Activated CD8-positive, alpha-beta memory T cell treated with anti-CD3 and anti-CD28 coated beads for 36 hours (primary cell): ENCODE measurements at regions not wholly inside any gene's neighbourhood (a gene's known extent, or its start where the extent isn't known, plus 50 kb on each side); places are given as distances from the start of the nearest gene placed in this dataset.

ENCODE experiments used
- CTCF ChIA-PET: fragments of 350-600 bp; sonication (Branson Sonifier 250); formaldehyde crosslinking; loops from one replicate; lab custom pipeline; 2021; ENCODE audit warnings: antibody characterized with exemption; lab: Charles Lee
- POLR2A ChIA-PET: fragments of 350-600 bp; sonication (Branson Sonifier 250); formaldehyde crosslinking; loops from one replicate; lab custom pipeline; 2021; ENCODE audit warnings: antibody characterized with exemption; lab: Charles Lee

DNA sequence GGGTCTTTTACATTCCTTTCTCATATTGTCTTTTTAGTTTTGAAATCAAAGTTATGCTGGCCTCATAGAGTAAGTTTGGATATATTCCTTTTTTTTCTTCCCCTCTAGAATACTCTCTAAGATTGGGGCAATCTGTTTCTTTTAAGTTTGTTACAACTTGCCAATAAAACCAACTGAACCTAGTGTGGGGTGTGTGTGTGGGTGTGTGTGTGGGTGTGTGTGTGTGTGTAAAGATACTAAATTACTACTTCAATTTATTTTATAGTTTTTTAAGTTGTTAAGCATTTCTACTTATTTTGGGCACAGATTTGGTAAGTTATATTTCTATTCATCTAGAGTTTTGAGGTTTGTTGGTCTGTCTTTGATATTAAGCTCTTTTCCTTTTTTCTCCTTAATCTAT lies 198.2 kb upstream of the TMC3 start:
- POLR2A ChIA-PET: no interaction called here
- CTCF ChIA-PET: no interaction called here

DNA sequence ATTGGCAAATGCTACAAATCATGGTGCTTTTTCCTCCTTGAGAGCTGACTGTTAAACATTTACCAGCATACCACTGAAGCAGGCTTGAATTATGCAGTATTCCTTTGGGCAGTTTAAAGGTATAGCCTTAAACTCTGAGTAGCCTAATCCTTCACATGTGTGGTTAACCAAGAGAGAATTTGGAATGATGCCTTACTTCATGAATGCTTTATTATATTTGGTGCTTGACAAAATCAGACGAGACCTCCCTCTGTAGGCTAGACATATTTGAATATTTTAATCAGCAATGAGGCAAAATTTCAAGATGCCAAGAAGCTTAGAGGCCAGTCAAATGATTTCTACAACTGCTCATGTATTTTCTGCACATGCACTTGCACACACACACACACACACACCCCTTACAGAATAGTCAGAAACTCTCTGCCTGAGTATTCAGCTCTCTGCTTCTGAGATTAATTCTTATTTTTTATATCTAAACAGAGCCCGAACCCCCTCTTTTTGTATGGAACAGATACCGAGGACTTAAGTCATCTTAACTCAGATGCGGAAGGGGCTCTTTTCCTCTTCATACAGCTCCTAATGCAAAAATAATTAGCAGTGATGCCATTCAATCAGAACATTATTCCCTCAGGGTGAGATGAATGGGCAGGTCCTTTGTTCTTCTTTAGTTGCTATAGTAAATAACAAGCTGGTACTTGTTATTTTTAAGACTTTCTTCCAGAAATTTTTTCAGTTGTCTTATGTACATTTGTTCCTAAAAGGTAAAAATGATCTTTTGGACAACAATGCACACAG lies 195.5 kb upstream of the TMC3 start:
- POLR2A ChIA-PET: no interaction called here
- CTCF ChIA-PET: interaction anchor here (0.6 to 1.0 kb wide), 2 partner anchors 10 to 521 kb away, joined by 4 to 5 read pairs; no protein-coding TSS in a partner anchor

DNA sequence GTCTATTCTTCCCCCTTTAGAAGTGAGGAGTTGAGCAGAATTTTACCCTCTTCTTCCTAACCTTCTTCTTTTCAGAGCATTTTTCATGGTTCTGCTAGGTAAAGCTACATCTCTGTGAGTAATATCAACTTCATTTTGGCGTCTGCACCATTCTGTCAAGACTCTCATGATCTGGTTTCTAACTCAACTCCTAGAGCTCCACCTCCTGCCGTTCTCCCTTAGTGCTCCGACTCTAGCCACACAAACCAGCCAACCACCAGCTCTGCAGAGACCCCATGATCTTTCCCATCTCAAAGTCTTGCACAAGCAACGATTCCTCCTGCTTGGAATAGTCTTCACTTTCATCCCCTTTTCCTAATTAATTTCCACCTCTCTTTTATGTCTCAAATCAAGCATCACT lies 193.9 kb upstream of the TMC3 start:
- POLR2A ChIA-PET: no interaction called here
- CTCF ChIA-PET: no interaction called here

DNA sequence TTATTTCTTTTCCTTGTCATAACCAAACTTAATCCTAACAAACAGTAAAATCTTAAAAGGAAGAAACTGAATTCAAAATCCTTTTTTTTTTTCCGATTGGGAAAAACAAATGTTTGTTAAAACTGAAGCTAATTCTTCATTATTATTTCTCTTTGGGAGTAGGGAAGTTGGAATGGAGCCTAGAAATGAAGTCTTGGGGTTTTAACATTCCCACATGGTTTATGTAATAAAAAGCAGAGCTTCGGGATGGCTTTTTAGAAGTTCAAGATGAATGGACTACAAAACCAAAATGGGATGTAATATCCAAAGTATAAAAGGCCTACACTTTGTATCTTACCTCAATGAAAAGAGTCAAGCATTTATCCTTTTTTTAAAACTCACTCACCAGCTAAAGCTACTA lies 189.0 kb upstream of the TMC3 start:
- CTCF ChIA-PET: no interaction called here
- POLR2A ChIA-PET: no interaction called here

DNA sequence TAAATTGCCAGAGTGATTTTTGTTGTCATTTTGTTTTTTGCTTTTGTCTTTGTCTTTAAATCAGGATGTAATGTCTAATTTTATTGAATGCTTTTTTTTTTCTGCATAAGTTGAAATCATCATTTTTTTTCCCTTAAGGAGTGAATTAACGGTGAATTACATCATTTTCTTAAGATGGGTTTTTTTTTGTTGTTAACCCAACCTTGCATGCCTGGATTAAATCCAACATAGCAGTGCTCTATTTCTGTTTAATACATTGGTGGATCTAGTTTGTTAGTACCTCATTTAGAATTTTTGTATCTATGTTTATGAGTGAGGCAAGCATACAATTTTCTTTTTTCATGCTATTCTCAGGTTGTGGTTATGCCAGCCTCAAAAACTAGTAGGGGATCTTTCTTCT lies 186.4 kb upstream of the TMC3 start:
- CTCF ChIA-PET: no interaction called here
- POLR2A ChIA-PET: no interaction called here

DNA sequence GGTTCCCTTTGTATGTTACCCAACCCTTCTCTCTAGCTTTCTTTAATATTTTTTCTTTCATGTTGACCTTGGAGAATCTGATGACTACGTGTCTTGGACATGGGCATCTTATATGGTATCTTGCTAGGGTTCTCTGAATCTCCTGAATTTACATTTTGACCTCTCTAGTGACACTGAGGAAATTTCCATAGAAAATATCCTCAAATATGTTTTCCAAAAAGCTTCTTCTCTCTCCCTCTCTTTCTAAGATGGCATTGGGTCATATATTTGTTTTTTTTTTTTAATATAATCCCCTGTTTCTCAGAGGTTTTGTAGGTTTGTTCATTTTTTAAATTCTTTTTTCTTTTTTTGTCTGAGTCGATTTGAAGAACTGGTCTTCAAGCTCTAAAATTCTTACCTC lies 184.0 kb upstream of the TMC3 start:
- ChIA-PET CTCF (no interaction called here), POLR2A (no interaction called here)

DNA sequence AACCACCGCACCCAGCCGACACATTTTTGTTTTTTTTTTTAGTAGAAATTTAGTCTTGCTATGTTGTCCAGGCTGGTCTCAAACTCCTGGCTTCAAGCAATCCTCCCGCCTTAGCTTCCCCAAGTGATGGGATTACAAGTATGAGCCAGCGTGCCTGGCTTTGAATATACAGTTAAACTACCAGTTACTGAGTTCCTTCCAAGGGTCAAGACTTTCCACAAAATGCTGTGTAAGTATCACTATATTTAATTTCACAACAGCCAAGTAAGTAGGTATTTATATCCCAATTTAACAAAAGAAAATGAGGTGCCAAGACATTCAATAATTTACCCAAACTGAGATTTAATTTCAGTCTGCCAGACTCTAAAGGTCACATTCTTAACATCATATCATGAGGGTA lies 181.3 kb upstream of the TMC3 start:
- POLR2A ChIA-PET: no interaction called here

DNA sequence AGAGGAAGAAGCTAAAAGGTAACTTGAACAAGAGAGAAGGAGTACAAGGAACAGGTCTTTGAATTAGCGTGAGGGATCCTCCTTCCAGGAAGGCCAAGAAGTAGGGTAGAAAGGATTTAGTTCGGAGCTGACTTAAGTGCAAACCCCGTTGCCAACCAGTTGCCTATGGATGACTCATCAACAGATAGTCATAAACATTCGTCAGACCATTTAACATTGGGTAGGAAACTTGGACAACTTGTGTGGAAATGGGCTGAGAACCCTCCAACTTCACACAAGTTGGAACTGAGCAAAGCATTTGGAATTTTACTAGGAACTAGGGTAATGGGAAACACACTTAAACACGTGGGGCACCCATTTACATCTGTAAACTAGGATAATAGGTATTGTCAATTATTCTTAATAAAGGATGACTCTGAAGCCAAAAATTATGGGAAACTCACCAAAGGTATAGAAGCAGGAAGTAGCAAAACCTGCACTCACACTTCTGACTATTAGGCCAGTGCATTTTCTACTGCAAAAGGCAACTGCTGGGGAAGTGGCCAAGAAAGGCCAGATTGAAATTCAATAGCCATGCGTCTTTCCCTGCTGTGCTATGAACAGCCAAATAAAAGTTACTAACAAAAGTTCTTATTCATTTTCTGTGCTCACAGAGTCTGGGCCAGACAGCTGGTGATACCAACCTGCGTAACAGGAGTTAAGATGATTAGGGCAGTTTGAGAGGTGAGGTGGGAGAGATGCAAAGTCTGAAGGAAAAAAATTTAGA lies 174.5 kb upstream of the TMC3 start:
- CTCF ChIA-PET: no interaction called here
- POLR2A ChIA-PET: no interaction called here

More for the DNA sequence above, 181.3 kb upstream of the TMC3 start:
- CTCF ChIA-PET: no interaction called here

DNA sequence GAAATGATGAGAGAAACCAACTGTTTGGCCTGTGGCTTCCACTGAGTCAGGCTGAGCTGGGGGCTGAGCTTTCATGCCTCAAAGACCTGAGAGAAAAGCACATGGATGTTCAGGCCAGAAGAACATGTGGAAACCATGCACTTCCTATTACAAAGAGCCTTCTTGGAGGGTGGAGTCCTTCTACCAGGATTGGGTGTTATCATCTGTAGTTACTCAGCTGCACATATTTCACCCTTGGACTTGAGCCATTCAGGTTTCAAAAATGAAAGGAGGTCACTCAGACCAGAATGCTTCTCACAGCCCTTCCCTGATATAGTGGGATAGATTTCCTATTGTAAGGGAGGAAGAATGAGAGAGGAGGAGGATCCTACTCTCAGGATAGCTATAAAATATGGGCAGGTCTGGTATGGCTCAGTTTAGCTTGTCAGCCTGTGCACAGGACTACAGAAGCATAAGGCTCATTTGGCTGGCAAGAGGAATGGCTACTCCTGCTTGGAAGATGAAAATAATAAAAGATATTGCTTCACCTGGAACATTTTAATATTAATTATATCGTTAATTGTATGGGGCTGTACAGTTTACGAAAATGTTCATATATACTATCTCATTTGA lies 173.6 kb upstream of the TMC3 start:
- ChIA-PET CTCF (no interaction called here), POLR2A (no interaction called here)

DNA sequence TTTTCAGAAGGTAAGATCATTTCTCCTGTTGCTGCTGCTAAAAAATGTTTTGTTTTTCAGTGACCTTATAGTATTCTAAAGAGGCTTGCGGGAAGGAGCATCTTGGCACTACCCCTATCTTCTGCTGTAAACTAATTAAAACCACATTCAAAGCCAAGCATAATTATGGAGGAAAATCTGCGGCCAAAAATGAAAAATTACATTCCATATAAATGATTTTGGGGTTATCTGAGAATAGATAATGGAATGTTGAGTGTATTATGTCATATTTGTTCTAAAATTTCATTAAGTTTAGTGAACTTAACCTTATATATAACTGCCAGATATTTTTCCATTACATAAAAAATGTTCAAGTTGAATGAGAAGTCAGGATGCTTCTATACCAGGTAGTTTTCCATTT lies 170.4 kb upstream of the TMC3 start:
- POLR2A ChIA-PET: no interaction called here
- CTCF ChIA-PET: no interaction called here

DNA sequence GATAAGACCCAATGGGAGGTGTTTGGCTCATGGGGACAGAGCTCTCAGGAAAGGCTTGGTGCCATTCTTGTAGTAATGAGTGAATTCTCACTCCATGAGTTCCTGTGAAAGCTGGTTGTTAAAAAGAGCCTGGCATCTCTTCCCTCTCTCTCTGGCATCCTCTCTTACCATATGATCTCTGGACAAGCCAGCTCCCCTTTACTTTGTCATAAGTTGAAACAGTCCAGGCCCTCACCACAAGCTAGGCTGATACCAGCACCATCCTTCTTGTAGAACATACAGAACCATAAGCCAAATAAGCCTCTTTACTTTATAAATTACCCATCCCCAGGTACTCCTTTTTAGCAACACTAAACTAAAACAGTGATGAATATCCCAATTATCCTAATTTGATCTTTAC lies 166.9 kb upstream of the TMC3 start:
- CTCF ChIA-PET: no interaction called here
- POLR2A ChIA-PET: no interaction called here

DNA sequence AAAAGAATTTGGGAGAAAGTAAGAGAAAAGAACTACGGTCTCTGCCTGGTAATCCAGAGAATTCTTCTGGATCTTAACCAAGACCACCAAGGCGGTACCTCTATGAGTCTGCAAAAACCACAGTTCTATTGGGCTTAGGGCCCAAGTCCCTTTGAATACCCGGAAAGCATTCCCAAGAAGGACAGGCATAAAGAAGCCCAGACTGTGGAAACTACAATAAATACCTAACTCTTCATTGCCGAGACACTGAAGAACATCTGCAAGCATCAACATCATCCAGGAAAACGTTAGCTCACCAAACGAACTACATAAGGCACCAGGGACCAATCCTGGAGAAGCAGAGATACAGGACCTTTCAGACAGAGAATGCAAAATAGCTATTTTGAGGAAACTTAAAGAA lies 162.3 kb upstream of the TMC3 start:
- CTCF ChIA-PET: no interaction called here
- POLR2A ChIA-PET: no interaction called here

DNA sequence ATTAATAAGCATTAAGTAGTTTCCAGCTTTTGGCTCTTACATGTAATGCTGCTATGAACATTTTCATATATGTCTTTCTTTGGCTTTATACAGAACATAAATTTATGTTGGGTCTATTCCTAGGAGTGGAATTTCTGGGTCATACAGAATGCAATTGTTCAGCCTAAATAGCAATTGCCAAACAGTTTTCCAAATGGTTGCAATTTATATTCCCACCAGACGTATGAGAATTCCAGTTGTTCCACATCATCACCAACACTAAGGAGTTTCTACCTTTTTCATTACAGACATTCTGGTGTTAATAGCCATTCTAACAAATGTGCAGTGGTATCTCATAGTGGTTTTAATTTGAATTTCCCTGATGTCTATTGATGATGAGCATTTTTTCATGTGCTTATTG lies 160.1 kb upstream of the TMC3 start:
- CTCF ChIA-PET: no interaction called here
- POLR2A ChIA-PET: no interaction called here

DNA sequence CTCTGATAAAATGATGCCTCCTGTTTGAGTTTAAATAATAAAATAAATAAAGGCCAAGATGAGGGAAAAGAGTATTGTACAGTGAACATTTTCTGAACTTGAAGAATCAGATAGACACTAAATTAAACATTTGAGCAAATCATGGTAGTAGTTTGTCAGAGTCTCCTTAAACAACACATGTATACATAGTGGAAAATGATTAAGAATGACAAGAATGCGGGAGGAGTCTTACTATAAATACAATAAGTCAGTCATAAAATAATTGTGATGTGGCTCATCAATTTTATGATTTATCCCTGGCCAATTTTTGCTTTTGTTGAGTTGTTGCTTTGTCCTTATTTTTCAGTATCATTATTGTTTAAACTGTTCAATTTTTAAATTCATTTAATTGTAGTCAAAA lies 158.0 kb upstream of the TMC3 start:
- ChIA-PET CTCF (no interaction called here), POLR2A (no interaction called here)

DNA sequence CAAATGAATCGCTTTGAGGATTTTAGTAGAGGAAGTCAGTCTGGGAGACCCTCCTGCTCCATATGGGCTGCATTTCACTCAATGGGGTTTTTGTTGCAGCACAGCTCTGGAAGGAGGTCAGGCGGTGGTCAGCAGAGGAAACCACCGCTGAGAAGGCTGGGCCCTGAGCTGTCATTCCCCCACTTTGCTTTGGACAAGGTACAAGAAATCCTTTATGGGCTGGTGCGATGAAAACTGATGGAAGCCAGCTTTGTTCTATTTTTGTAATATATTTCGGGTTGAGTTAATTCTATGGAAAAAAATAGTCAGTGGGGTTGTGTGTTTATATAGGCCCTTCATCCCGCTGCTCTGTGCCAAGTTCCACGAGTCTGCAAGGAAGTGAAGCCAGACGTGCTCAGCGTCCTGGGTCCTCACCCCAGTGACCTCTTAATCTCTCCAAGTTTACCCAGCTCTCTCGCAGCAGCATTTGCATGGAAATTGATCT lies 157.1 kb upstream of the TMC3 start:
- ChIA-PET CTCF (no interaction called here), POLR2A (no interaction called here)

DNA sequence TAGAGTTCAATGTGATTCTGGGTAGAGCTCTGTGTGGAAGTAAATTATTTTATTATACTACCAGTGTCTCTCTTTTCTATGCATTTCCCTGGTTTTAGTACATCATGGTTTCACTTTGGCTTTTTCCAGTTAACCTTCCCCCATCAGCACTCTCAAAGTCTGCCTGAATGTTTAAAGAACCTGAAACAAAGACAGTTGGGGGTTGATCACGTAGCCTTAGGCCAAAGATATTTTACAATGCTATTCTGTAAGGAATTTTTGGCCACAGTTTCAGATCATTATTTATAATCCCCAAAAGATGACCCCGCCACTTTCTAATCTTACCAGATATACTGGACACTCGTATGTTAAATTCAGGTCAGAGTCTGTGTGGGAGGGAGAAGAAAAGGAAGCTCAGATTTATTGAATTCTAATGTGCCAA lies 156.3 kb upstream of the TMC3 start:
- CTCF ChIA-PET: no interaction called here
- POLR2A ChIA-PET: no interaction called here

DNA sequence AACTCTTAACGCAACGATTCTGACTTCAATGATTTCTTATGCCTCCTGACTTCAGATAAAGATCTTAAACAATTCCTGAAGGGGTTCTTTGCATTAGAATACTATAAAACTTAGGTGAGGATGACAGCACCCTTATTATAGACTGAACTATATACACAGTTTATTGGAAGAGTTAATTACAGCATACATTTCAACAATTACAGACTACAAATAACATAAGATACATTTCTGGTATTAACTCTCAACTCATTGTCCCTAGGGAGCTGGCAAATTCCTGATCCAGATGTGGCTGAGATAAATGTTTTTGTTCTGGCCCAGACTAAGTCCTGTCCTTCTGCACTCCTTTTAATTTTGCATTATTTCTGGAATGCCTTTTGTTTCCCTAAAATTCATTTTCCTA lies 155.5 kb upstream of the TMC3 start:
- CTCF ChIA-PET: no interaction called here
- POLR2A ChIA-PET: no interaction called here

DNA sequence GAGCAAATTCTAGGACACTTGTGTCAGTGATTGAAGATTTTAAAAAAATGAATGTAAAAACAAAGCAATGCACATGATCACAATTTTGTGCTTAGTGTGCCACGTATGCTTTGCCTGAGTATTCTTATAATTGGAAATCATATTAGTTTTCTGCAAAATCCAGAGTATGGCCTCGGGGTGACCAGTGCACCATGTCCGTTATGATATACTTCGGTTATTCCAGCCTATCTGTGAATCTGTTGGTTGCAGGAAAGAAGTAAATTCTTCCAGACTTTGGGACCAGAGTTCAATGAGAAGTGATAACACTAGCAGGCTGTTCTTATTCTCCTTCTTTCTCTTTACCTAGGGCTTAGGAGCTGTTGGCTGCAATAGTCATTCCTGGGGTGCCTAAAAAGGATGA lies 152.0 kb upstream of the TMC3 start:
- CTCF ChIA-PET: no interaction called here
- POLR2A ChIA-PET: no interaction called here

DNA sequence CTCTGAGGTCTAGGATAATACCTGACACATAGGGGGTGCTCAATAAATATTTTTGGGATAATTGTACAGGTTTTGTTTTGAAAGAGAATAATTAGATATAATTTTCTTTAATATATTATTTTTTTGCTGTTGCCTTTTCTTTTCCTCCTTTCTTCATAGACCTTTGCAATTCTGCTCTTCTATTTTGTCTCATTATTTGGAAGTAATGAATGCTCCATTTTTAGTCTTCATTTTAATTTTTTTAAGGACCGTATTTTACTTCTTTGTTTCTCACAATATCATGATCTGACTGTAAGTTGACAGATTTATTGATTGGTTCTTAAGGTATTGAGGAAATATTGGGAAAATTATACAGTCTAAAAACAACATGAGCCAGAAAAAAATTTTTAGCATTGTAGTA lies 150.5 kb upstream of the TMC3 start:
- POLR2A ChIA-PET: no interaction called here
- CTCF ChIA-PET: no interaction called here

DNA sequence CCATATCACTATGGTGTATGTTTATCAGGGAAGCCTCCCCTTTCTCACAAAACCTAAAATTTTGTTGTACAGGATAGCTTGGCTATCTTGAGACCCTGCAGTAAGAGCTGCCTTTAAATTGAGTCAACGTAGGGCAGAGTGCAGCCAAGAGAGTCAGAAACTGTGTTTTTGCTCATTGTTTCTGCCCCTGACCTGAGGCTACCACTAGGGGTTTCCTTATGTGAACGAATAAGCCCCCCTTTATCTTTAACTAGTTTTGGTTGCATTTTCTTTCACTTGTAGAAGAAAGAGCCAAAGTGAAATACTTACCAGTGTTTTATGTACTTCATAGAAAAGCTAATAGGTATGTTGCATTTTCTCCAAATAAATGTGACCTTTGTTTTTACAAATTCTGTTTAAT lies 149.9 kb upstream of the TMC3 start:
- CTCF ChIA-PET: no interaction called here
- POLR2A ChIA-PET: no interaction called here

DNA sequence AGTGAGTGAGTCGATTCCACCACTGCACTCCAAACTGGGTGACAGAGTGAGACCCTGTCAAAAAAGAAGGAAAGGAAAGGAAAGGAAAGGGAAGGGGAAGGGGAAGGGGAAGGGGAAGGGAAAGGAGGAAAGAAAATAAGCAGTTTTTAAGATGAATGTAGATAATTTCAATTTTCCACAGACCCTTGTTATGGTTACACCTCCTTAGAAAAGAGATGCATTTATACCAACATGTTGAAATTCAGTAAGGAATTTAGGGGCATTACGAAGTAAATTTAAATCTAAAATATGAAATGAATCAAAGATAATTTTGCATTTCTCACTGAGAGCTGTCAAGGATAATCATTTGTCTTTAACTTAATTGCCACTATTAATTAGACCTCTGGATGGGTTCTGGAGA lies 146.5 kb upstream of the TMC3 start:
- CTCF ChIA-PET: no interaction called here
- POLR2A ChIA-PET: no interaction called here
